Smooth muscle cell (in vitro differentiated cells): ENCODE measurements at regions not wholly inside any gene's neighbourhood (a gene's known extent, or its start where the extent isn't known, plus 50 kb on each side); places are given as distances from the start of the nearest gene placed in this dataset.

ENCODE experiments used
- DNase-seq: peaks from one replicate; lab custom pipeline; 2025; ENCODE audit not compliant: unreplicated experiment; lab: John Stamatoyannopoulos, UW
- H2AFZ ChIP-seq: fragments of 200-600 bp; sonication (generic); 2 replicates; pipeline ENCODE4 v1.6.0; 2016; ENCODE audit warnings: antibody characterized with exemption, low read depth, mild to moderate bottlenecking
- H3F3A ChIP-seq: fragments of 200-600 bp; sonication (generic); 2 replicates; pipeline ENCODE4 v1.6.0; 2017; ENCODE audit warnings: antibody characterized with exemption, low read depth
- H3K27ac ChIP-seq: fragments of 200-600 bp; sonication (generic); 2 replicates; pipeline ENCODE4 v1.5.1; 2016; ENCODE audit warnings: low read depth, mild to moderate bottlenecking
- H3K27me3 ChIP-seq: fragments of 200-600 bp; sonication (generic); 2 replicates; pipeline ENCODE4 v1.6.1; 2016; ENCODE audit warnings: low read depth, mild to moderate bottlenecking
- H3K36me3 ChIP-seq: fragments of 200-600 bp; sonication (generic); 2 replicates; pipeline ENCODE4 v1.5.1; 2016; ENCODE audit warnings: low read depth
- H3K4me1 ChIP-seq: fragments of 200-600 bp; sonication (generic); 2 replicates; pipeline ENCODE4 v1.5.1; 2016; ENCODE audit warnings: low read depth
- H3K4me2 ChIP-seq: fragments of 200-600 bp; sonication (generic); 2 replicates; pipeline ENCODE4 v1.6.0; 2016; ENCODE audit warnings: mild to moderate bottlenecking
- H3K4me3 ChIP-seq: fragments of 200-600 bp; sonication (generic); 2 replicates; pipeline ENCODE4 v1.5.1; 2016; ENCODE audit warnings: mild to moderate bottlenecking
- H3K79me2 ChIP-seq: fragments of 200-600 bp; sonication (generic); 2 replicates; pipeline ENCODE4 v1.6.0; 2016; ENCODE audit warnings: low read depth, mild to moderate bottlenecking
- H3K9ac ChIP-seq: fragments of 200-600 bp; sonication (generic); 2 replicates; pipeline ENCODE4 v1.6.0; 2016; ENCODE audit warnings: low read depth
- H3K9me3 ChIP-seq: fragments of 200-600 bp; sonication (generic); replicated peaks from 2 replicates; pipeline ENCODE4 v1.5.1; 2016; ENCODE audit warnings: low read depth
- H4K20me1 ChIP-seq: fragments of 200-600 bp; sonication (generic); 2 replicates; pipeline ENCODE4 v1.6.0; 2016; ENCODE audit warnings: low read depth
- CTCF ChIP-seq: fragments of 200-600 bp; sonication (generic); IDR thresholded peaks from 2 replicates; pipeline ENCODE4 v1.5.1; 2017; ENCODE audit warnings: borderline replicate concordance, mild to moderate bottlenecking, antibody characterized with exemption; ENCODE audit not compliant: insufficient read depth, poor library complexity, severe bottlenecking
- WGBS: methylation state at CpG from one replicate; pipeline ENCODE4 v1.1.7; 2016; ENCODE audit warnings: low lambda C conversion rate; 5-methylcytosine and 5-hydroxymethylcytosine counted together

DNA sequence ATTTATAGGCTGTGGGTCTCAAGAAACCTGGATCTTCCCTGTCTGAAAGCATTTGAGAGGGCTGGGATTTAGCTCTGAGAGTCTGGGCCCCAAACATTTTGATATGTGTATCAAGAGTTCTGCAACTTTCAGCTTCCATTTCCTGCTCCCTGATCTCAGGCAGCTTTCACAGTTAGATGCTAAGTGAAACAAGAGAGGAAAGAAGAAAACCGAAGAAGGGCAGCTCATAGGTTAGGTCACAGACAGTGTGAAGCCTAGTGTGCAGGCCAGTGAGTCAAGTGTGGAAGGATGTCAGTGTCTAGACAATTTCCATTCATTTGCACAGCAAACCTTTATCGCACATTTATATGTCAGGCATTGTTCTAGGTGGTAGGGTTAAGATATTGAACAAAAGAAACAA is 173.6 kb upstream of the PROK2 start:
- no peak overlapping the region for H3K9ac ChIP-seq
- no peaks in the 10 kb centered on the region for H3K9me3 ChIP-seq
- no peaks in the 10 kb centered on the region for H3K79me2 ChIP-seq
- H3K36me3 ChIP-seq = no peaks in the 10 kb centered on the region
- no peak for TF ChIP-seq CTCF
- no peak overlapping the region for H3K27ac ChIP-seq
- peaks cover 12% of the 10 kb centered on the region for H3K27me3 ChIP-seq
- no peak overlapping the region for H3K4me2 ChIP-seq
- no peaks in the 10 kb centered on the region for H4K20me1 ChIP-seq
- 76% methylated on average over 2 of the region's 2 CpGs for WGBS
- no peak overlapping the region for H2AFZ ChIP-seq
- DNase-seq = no peak
- H3K4me3 ChIP-seq = no peak overlapping the region
- H3K4me1 ChIP-seq = peaks cover 4% of the 10 kb centered on the region
- no peaks in the 10 kb centered on the region for H3F3A ChIP-seq

GRCh38 chr3:71956716-71957115 is 171.8 kb upstream of the PROK2 start:
- Histone ChIP-seq H3K4me2 (no peak overlapping the region), H4K20me1 (no peaks in the 10 kb centered on the region), H3K27me3 (peaks cover 8% of the 10 kb centered on the region), H3F3A (no peaks in the 10 kb centered on the region), H3K9ac (no peak overlapping the region), H3K9me3 (no peaks in the 10 kb centered on the region), H3K4me3 (no peak overlapping the region), H3K79me2 (no peaks in the 10 kb centered on the region), H3K4me1 (peaks cover 4% of the 10 kb centered on the region), H3K27ac (no peak overlapping the region), H2AFZ (no peak overlapping the region), H3K36me3 (no peaks in the 10 kb centered on the region)
- DNase-seq = no peak
- WGBS = 94% methylated on average over 3 of the region's 3 CpGs
- no peak for TF ChIP-seq CTCF

DNA sequence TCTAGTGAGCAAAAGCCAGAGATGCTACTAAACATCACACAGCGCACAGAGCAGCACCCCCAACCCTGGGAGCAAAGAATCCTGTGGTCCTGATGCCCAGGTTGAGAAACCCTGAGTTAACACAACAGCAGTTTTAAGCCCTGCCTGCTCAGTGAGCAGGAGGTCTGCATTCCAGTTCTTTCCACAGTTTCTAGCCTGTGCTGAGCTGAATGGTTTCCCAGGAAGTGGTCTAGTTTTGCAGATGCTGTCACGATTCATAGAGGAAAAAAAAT is 171.1 kb upstream of the PROK2 start:
- no peak overlapping the region for H3K9ac ChIP-seq
- H4K20me1 ChIP-seq = no peaks in the 10 kb centered on the region
- no peaks in the 10 kb centered on the region for H3K9me3 ChIP-seq
- H3F3A ChIP-seq = no peaks in the 10 kb centered on the region
- no peak overlapping the region for H3K4me3 ChIP-seq
- no peaks in the 10 kb centered on the region for H3K79me2 ChIP-seq
- no peak for TF ChIP-seq CTCF
- H3K4me2 ChIP-seq = peak overlapping the region; percentile 45
- 90% methylated on average over 2 of the region's 2 CpGs for WGBS
- H3K27me3 ChIP-seq = peaks cover 8% of the 10 kb centered on the region
- H3K27ac ChIP-seq = no peak overlapping the region
- H3K36me3 ChIP-seq = no peaks in the 10 kb centered on the region
- no peak overlapping the region for H2AFZ ChIP-seq
- no peak for DNase-seq
- H3K4me1 ChIP-seq = peaks cover 4% of the 10 kb centered on the region

DNA sequence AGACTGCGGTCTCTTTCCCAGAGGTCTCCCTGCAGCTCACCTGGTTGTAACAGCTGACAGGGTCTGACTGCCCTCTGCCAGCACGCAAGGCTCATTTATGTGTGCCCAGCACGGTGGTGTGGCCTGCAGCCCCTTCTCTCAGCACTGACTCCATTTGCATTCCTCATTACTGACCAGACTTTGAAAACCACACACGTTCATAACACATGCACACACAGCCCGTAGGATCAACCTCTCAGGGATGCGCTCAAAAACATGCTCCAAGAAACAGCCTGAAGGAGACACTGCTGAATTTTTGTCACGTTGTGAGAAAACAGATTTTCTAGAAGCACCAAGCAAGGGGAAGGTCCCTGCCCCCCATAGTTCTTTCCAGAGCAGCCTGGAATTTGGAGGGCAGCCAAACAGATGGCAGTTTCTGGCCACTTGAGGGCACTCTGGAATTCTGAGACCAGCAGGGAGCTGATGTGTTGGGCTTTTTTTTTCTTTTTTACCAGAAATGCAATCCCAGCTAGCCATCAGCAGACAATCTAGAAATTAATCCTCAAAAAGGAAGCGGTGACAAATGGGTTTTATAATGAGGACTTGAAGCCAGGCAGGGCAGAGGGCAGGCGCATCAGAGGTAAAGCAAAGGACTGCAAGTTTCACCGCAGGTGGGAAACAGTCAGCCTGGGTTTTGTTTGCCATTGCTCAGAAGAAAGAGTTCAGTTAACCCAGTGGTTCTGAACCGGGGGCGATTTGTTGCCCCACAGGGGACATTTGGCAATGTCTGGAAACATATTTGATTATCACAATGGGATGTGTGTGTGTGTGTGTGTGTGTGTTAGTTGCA is 170.5 kb upstream of the PROK2 start:
- H3K9ac ChIP-seq = no peak overlapping the region
- peaks cover 2% of the 10 kb centered on the region for H3K27me3 ChIP-seq
- peak; percentile 43 for DNase-seq
- WGBS = 33% methylated on average over 12 of the region's 12 CpGs
- no peaks in the 10 kb centered on the region for H3F3A ChIP-seq
- H3K9me3 ChIP-seq = no peaks in the 10 kb centered on the region
- H2AFZ ChIP-seq = no peak overlapping the region
- no peaks in the 10 kb centered on the region for H3K36me3 ChIP-seq
- no peak overlapping the region for H3K4me3 ChIP-seq
- H3K4me1 ChIP-seq = peaks cover 4% of the 10 kb centered on the region
- TF ChIP-seq CTCF = peak; percentile 69
- H3K79me2 ChIP-seq = no peaks in the 10 kb centered on the region
- H3K27ac ChIP-seq = no peak overlapping the region
- no peaks in the 10 kb centered on the region for H4K20me1 ChIP-seq
- H3K4me2 ChIP-seq = peak overlapping the region; percentile 45
